ENCODE measurements at regions not wholly inside any gene's neighbourhood (a gene's known extent, or its start where the extent isn't known, plus 50 kb on each side); places are given as distances from the start of the nearest gene placed in this dataset.

DNA sequence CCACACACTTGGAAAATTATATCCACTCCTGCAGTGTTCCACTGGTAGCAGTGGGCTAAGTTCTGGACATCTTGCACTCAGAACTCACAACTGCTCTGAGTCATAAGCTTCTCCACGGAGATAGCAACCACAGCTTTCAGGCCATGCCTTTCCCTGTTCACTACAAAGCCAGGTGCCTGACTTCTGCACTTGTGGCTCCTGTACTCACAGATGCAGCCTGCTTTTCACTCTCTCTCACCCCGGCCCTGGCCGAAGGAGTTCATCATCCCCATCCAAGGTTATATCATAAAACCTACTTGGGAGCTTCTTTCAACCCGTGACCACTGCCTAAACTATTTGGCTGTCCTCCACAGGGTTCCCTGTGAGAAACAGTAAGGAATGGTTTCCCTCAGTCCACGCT lies 999.4 kb downstream of the GLUD2 start:
- WGBS (ENCODE audit: insufficient coverage, low coverage, low lambda C conversion rate, missing lambda C conversion rate), result 58% methylated on average over 4 of the region's 5 CpGs
- TF ChIP-seq, protein P1, sequence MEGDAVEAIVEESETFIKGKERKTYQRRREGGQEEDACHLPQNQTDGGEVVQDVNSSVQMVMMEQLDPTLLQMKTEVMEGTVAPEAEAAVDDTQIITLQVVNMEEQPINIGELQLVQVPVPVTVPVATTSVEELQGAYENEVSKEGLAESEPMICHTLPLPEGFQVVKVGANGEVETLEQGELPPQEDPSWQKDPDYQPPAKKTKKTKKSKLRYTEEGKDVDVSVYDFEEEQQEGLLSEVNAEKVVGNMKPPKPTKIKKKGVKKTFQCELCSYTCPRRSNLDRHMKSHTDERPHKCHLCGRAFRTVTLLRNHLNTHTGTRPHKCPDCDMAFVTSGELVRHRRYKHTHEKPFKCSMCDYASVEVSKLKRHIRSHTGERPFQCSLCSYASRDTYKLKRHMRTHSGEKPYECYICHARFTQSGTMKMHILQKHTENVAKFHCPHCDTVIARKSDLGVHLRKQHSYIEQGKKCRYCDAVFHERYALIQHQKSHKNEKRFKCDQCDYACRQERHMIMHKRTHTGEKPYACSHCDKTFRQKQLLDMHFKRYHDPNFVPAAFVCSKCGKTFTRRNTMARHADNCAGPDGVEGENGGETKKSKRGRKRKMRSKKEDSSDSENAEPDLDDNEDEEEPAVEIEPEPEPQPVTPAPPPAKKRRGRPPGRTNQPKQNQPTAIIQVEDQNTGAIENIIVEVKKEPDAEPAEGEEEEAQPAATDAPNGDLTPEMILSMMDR (IDR thresholded peaks at IDR 0.05), result no peak
- no peak for TF ChIP-seq POLR2A (IDR thresholded peaks at IDR 0.05)
- H3K9me3 ChIP-seq, result no peaks in the 10 kb centered on the region
- no peak overlapping the region for H3K4me3 ChIP-seq
- intact Hi-C loops (cut with DNase I), result no loop called here
- H3K27me3 ChIP-seq, result no peaks in the 10 kb centered on the region
- H3K4me1 ChIP-seq, result no peaks in the 10 kb centered on the region
- no peak for ATAC-seq
- no peaks in the 10 kb centered on the region for H3K36me3 ChIP-seq
- no peak for DNase-seq
- no peak overlapping the region for H3K27ac ChIP-seq

DNA sequence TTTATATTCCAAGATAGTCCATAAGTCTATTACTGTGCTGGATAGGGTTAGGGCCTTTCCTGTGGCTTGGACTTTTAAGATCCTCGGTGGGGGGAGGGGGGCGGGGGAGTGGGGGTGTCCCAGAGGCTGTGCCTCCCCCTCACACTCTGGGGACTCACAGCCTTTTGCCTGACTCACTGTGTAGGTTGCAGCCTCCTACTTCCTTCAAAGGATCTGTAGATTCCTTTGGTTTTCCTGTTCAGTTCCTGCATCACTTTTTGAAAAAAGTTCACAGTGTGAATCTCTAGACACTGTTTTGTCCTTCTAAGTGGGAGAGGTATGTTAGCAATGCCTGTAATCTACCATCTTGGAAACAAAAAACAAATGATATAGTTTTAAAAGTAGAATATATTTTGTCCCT lies 999.9 kb downstream of the GLUD2 start:
- Histone ChIP-seq H3K4me1 (no peaks in the 10 kb centered on the region), H3K4me3 (no peak overlapping the region), H3K36me3 (no peaks in the 10 kb centered on the region), H3K9me3 (no peaks in the 10 kb centered on the region), H3K27ac (no peak overlapping the region), H3K27me3 (no peaks in the 10 kb centered on the region)
- 19% methylated on average over 2 of the region's 2 CpGs for WGBS (ENCODE audit: insufficient coverage, low coverage, low lambda C conversion rate, missing lambda C conversion rate)
- ATAC-seq (no peak), DNase-seq (no peak)
- intact Hi-C loops (cut with DNase I), result no loop called here
- TF ChIP-seq POLR2A (IDR thresholded peaks at IDR 0.05), result no peak
- TF ChIP-seq, protein P1 (IDR thresholded peaks at IDR 0.05), result no peak

DNA sequence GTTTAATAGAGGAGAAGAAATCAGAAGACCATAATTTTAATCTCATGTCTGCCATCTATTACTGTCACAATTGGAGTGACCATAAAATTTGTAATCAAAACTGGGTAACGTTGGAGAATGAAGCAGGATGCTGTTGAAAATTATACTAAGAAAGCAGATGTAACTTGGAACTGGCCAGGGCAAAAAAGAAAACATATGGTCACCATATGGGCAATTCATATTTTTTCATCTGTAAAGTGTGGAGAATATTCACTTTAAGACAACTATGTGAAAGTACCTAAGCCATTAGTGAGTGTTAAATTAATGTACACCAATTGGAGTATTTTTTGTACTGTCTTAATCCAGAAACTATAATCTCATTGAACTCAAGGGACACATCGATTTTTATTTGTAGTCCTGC lies 1008.0 kb downstream of the GLUD2 start:
- TF ChIP-seq, protein P1 (IDR thresholded peaks at IDR 0.05), result no peak
- TF ChIP-seq POLR2A (IDR thresholded peaks at IDR 0.05), result no peak
- DNase-seq (no peak), ATAC-seq (no peak)
- intact Hi-C loops (cut with DNase I), result no loop called here
- Histone ChIP-seq H3K36me3 (peaks cover 0 to 2% (median 0%) of the 10 kb centered on the region in 4 donors), H3K4me1 (no peaks in the 10 kb centered on the region), H3K27me3 (no peaks in the 10 kb centered on the region), H3K9me3 (no peaks in the 10 kb centered on the region), H3K27ac (no peak overlapping the region), H3K4me3 (no peak overlapping the region)
- WGBS (ENCODE audit: insufficient coverage, low coverage, low lambda C conversion rate, missing lambda C conversion rate), result 32% methylated on average over 2 of the region's 2 CpGs

DNA sequence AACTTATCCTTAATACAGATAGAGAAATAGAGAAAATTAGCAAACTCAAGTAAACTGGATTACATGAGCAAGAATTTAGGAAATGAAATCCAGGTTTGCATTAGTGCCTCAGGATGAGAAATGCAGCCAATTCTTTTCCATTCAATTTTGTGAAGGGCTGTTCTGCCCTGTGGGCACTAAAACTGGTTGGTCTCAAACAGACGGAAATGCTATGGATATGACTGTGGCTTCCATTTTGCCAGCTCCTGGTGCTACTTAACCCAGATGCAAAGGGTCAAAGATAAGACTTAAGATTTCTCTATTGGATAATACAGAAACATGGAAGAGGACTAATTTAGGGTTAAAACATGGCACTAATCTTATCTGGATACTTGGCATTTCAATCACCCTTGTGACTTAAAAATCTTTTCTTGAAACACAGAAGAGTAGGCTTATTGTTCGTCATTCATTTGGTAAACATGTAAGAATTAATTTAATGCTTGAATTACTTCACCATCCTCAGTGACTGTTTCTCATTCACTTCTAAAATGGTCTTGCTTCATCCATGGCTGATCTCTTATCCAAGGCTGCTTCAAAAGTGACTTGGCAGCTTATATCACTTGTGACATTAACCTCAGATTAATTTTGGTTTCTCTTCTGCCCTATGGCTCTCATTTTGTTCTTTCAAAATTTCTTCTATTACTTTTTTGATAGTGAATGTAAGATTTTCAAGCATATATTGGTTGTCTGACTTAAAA lies 1008.7 kb downstream of the GLUD2 start:
- H3K4me1 ChIP-seq, result no peaks in the 10 kb centered on the region
- TF ChIP-seq POLR2A (IDR thresholded peaks at IDR 0.05), result no peak
- TF ChIP-seq, protein P1 (IDR thresholded peaks at IDR 0.05), result no peak
- H3K4me3 ChIP-seq, result no peak overlapping the region
- 34% methylated on average over 2 of the region's 2 CpGs for WGBS (ENCODE audit: insufficient coverage, low coverage, low lambda C conversion rate, missing lambda C conversion rate)
- H3K27me3 ChIP-seq, result no peaks in the 10 kb centered on the region
- no peak for ATAC-seq
- no peak overlapping the region for H3K27ac ChIP-seq
- H3K36me3 ChIP-seq, result peaks cover 0 to 2% (median 0%) of the 10 kb centered on the region in 4 donors
- no peak for DNase-seq
- H3K9me3 ChIP-seq, result no peaks in the 10 kb centered on the region
- intact Hi-C loops (cut with DNase I), result no loop called here
